ENCODE measurements at regions not wholly inside any gene's neighbourhood (a gene's known extent, or its start where the extent isn't known, plus 50 kb on each side); places are given as distances from the start of the nearest gene placed in this dataset.
"Not testable (repeated sequence)": the region's sequence is repeated elsewhere in the genome, so short reads cannot be mapped to it uniquely, and the experiment has no call there.

GRCh38 chr6:169365567-169366257, 112.1 kb upstream of the THBS2 start:
- CTCF ChIA-PET = interaction anchor here (0.6 kb wide), 1 partner anchor 904 kb away, joined by 3 read pairs; no protein-coding TSS in a partner anchor
- POLR2A ChIA-PET = no interaction called here
- TF ChIP-seq PKNOX1 (IDR thresholded peaks at IDR 0.05) = no peak
- TF ChIP-seq FOXM1 (IDR thresholded peaks at IDR 0.05; ENCODE audit: borderline replicate concordance) = no peak
- no peak for TF ChIP-seq ARNT (IDR thresholded peaks at IDR 0.05)
- TF ChIP-seq CTBP1 (IDR thresholded peaks at IDR 0.05; ENCODE audit: borderline replicate concordance) = no peak
- no peak for TF ChIP-seq NFRKB (IDR thresholded peaks at IDR 0.05)
- TF ChIP-seq SUZ12 (IDR thresholded peaks at IDR 0.05) = no peak
- TF ChIP-seq HDGF (IDR thresholded peaks at IDR 0.05; ENCODE audit: borderline replicate concordance) = no peak
- no peak for TF ChIP-seq SP1 (IDR thresholded peaks at IDR 0.05)
- TF ChIP-seq FOXA1 (IDR thresholded peaks at IDR 0.05) = no peak
- DNase-seq (ENCODE audit: extremely low spot score) = no peak

- DNase-seq (ENCODE audit: extremely low spot score) = no peak
- TF ChIP-seq BHLHE40 (IDR thresholded peaks at IDR 0.05; ENCODE audit: borderline replicate concordance) = no peak
- no peak for TF ChIP-seq SUZ12 (IDR thresholded peaks at IDR 0.05)
- no peak for TF ChIP-seq L3MBTL2 (conservative IDR thresholded peaks at IDR 0.05)
- no peak for TF ChIP-seq LEF1 (IDR thresholded peaks at IDR 0.05; ENCODE audit: borderline replicate concordance)
- no peak for TF ChIP-seq FOXA1 (IDR thresholded peaks at IDR 0.05)
- TF ChIP-seq TARDBP (IDR thresholded peaks at IDR 0.05) = no peak
- TF ChIP-seq FOXK2 (IDR thresholded peaks at IDR 0.05) = no peak
- TF ChIP-seq SP1 (IDR thresholded peaks at IDR 0.05) = no peak
- no peak for TF ChIP-seq ARNT (IDR thresholded peaks at IDR 0.05)
- TF ChIP-seq ZNF384 (IDR thresholded peaks at IDR 0.05) = no peak
- no peak for TF ChIP-seq ELF4 (IDR thresholded peaks at IDR 0.05)
- no peak for TF ChIP-seq FOXM1 (IDR thresholded peaks at IDR 0.05; ENCODE audit: borderline replicate concordance)
- TF ChIP-seq NFRKB (IDR thresholded peaks at IDR 0.05) = no peak
- TF ChIP-seq HDGF (IDR thresholded peaks at IDR 0.05; ENCODE audit: borderline replicate concordance) = no peak
- no peak for TF ChIP-seq PKNOX1 (IDR thresholded peaks at IDR 0.05)
- TF ChIP-seq CTBP1 (IDR thresholded peaks at IDR 0.05; ENCODE audit: borderline replicate concordance) = no peak
- ChIA-PET POLR2A (no interaction called here), CTCF (no interaction called here)
Observed at GRCh38 chr6:169363590-169363989, 109.9 kb upstream of the THBS2 start.

- CTCF ChIA-PET = interaction anchor here (0.7 kb wide), 1 partner anchor 91 kb away, joined by 3 read pairs; no protein-coding TSS in a partner anchor
- POLR2A ChIA-PET = no interaction called here
- DNase-seq (ENCODE audit: extremely low spot score) = no peak
- TF ChIP-seq HDGF (IDR thresholded peaks at IDR 0.05; ENCODE audit: borderline replicate concordance) (no peak), TARDBP (IDR thresholded peaks at IDR 0.05) (no peak), CTBP1 (IDR thresholded peaks at IDR 0.05; ENCODE audit: borderline replicate concordance) (no peak), LEF1 (IDR thresholded peaks at IDR 0.05; ENCODE audit: borderline replicate concordance) (no peak), BHLHE40 (IDR thresholded peaks at IDR 0.05; ENCODE audit: borderline replicate concordance) (no peak), ARNT (IDR thresholded peaks at IDR 0.05) (no peak), PKNOX1 (IDR thresholded peaks at IDR 0.05) (no peak), FOXM1 (IDR thresholded peaks at IDR 0.05; ENCODE audit: borderline replicate concordance) (no peak)
Observed at GRCh38 chr6:169362501-169363121, 109.0 kb upstream of the THBS2 start.

- DNase-seq (ENCODE audit: extremely low spot score); CTCF ChIA-PET; POLR2A ChIA-PET: not testable (repeated sequence)
Observed at GRCh38 chr6:169355001-169355400, 101.4 kb upstream of the THBS2 start.

GRCh38 chr6:169345146-169345545, 91.5 kb upstream of the THBS2 start:
- POLR2A ChIA-PET = no interaction called here
- CTCF ChIA-PET = no interaction called here

GRCh38 chr6:169344750-169345065, 91.1 kb upstream of the THBS2 start:
- CTCF ChIA-PET = no interaction called here
- DNase-seq (ENCODE audit: extremely low spot score) = no peak
- POLR2A ChIA-PET = no interaction called here
- no peak for TF ChIP-seq ARNT (IDR thresholded peaks at IDR 0.05)
- no peak for TF ChIP-seq FOXA1 (IDR thresholded peaks at IDR 0.05)
- TF ChIP-seq L3MBTL2 (conservative IDR thresholded peaks at IDR 0.05) = no peak
- no peak for TF ChIP-seq CTBP1 (IDR thresholded peaks at IDR 0.05; ENCODE audit: borderline replicate concordance)
- TF ChIP-seq SP1 (IDR thresholded peaks at IDR 0.05) = no peak
- no peak for TF ChIP-seq ZNF384 (IDR thresholded peaks at IDR 0.05)
- TF ChIP-seq TARDBP (IDR thresholded peaks at IDR 0.05) = no peak
- no peak for TF ChIP-seq BHLHE40 (IDR thresholded peaks at IDR 0.05; ENCODE audit: borderline replicate concordance)
- TF ChIP-seq SUZ12 (IDR thresholded peaks at IDR 0.05) = no peak
- no peak for TF ChIP-seq FOXK2 (IDR thresholded peaks at IDR 0.05)
- TF ChIP-seq HDGF (IDR thresholded peaks at IDR 0.05; ENCODE audit: borderline replicate concordance) = no peak
- no peak for TF ChIP-seq LEF1 (IDR thresholded peaks at IDR 0.05; ENCODE audit: borderline replicate concordance)
- no peak for TF ChIP-seq FOXM1 (IDR thresholded peaks at IDR 0.05; ENCODE audit: borderline replicate concordance)

More at GRCh38 chr6:169345146-169345545, 91.5 kb upstream of the THBS2 start:
- DNase-seq (ENCODE audit: extremely low spot score) = no peak
- TF ChIP-seq ELF4 (IDR thresholded peaks at IDR 0.05) = no peak
- TF ChIP-seq LEF1 (IDR thresholded peaks at IDR 0.05; ENCODE audit: borderline replicate concordance) = no peak
- no peak for TF ChIP-seq FOXM1 (IDR thresholded peaks at IDR 0.05; ENCODE audit: borderline replicate concordance)
- TF ChIP-seq SUZ12 (IDR thresholded peaks at IDR 0.05) = no peak
- TF ChIP-seq HDGF (IDR thresholded peaks at IDR 0.05; ENCODE audit: borderline replicate concordance) = no peak
- no peak for TF ChIP-seq NFRKB (IDR thresholded peaks at IDR 0.05)
- TF ChIP-seq ARNT (IDR thresholded peaks at IDR 0.05) = no peak
- TF ChIP-seq L3MBTL2 (conservative IDR thresholded peaks at IDR 0.05) = no peak
- TF ChIP-seq TARDBP (IDR thresholded peaks at IDR 0.05) = no peak
